A549 (cell line): ENCODE measurements at regions not wholly inside any gene's neighbourhood (a gene's known extent, or its start where the extent isn't known, plus 50 kb on each side); places are given as distances from the start of the nearest gene placed in this dataset.

Experiments used
- ATAC-seq, 2 experiments: fragments of 200-7000 bp in 1 of 2; fragments of >200 bp in 1 of 2; cut with Nextera tagmentation in 1 of 2; cut with Tn5 transposase in 1 of 2; 3 replicates each; pipeline versions ENCODE4 v1.8.0 to v1.9.1; 2018 to 2020; ENCODE audit warnings: mild to moderate bottlenecking in 1 of 2, moderate library complexity in 1 of 2
- CTCF ChIA-PET: fragments of 300-600 bp; sonication (Branson Sonifier 250); formaldehyde crosslinking; extraction: SDS; loops from one replicate; lab custom pipeline; 2021; ENCODE audit warnings: antibody characterized with exemption, inconsistent platforms; lab: Yijun Ruan, JAX
- POLR2A ChIA-PET: fragments of 350-600 bp; formaldehyde crosslinking; extraction: SDS; loops from one replicate; lab custom pipeline; 2021; ENCODE audit warnings: antibody characterized with exemption, inconsistent platforms; lab: Yijun Ruan, JAX
- DNase-seq, 2 experiments: peaks; one replicate each; pipeline versions ENCODE4 v3.0.0 to v3.0.0-alpha.2; 2011 to 2016; ENCODE audit warnings: low read depth in 1 of 2, low spot score in 1 of 2
- FAIRE-seq: peaks from 2 replicates; lab custom pipeline; 2011; peaks lifted over from hg19 to GRCh38; lab: Jason Lieb, UNC
- H3K27ac ChIP-seq, 2 experiments: fragments of >200 bp; sonication (Bioruptor Twin); formaldehyde crosslinking; 3 replicates each; pipeline ENCODE4 v1.5.1; 2016 to 2017
- H3K4me1 ChIP-seq: fragments of >200 bp; sonication (Bioruptor Twin); formaldehyde crosslinking; 3 replicates; pipeline ENCODE4 v1.6.1; 2016
- H3K4me2 ChIP-seq: fragments of >200 bp; sonication (Bioruptor Twin); formaldehyde crosslinking; 3 replicates; pipeline ENCODE4 v1.6.1; 2016
- H3K4me3 ChIP-seq: fragments of >200 bp; sonication (Bioruptor Twin); formaldehyde crosslinking; 3 replicates; pipeline ENCODE4 v1.5.1; 2016
- H3K9me3 ChIP-seq: fragments of >200 bp; sonication (Bioruptor Twin); formaldehyde crosslinking; 3 replicates; pipeline ENCODE4 v1.6.1; 2016
- CBX2 ChIP-seq: fragments of 200-600 bp; sonication (generic); IDR thresholded peaks from 2 replicates; pipeline ENCODE4 v1.6.1; 2016; ENCODE audit warnings: low read depth, mild to moderate bottlenecking, borderline replicate concordance
- EHMT2 ChIP-seq: fragments of 200-600 bp; sonication (generic); IDR thresholded peaks from 2 replicates; pipeline ENCODE4 v1.6.1; 2016; ENCODE audit warnings: antibody characterized with exemption, low read depth, mild to moderate bottlenecking, moderate library complexity
- EP300 ChIP-seq, 2 experiments: fragments of >200 bp; sonication (Bioruptor Twin); formaldehyde crosslinking; IDR thresholded peaks; 2 replicates in 1 of 2; 3 replicates in 1 of 2; pipeline ENCODE4 v1.6.1; 2016 to 2017
- FOSB ChIP-seq: fragments of 250-450 bp; sonication (Bioruptor Pico); IDR thresholded peaks from 2 replicates; pipeline ENCODE4 v1.5.0; 2020; ENCODE audit warnings: mild to moderate bottlenecking, moderate library complexity
- FOXS1 ChIP-seq: fragments of 250-450 bp; sonication (Bioruptor Pico); IDR thresholded peaks from 2 replicates; pipeline ENCODE4 v1.5.0; 2020; ENCODE audit warnings: mild to moderate bottlenecking, moderate library complexity
- HDAC2 ChIP-seq: fragments of 200-600 bp; sonication (generic); IDR thresholded peaks from 2 replicates; pipeline ENCODE4 v1.6.1; 2016
- HEYL ChIP-seq: fragments of 250-450 bp; sonication (Bioruptor Pico); IDR thresholded peaks from 2 replicates; pipeline ENCODE4 v1.8.0; 2021; ENCODE audit warnings: mild to moderate bottlenecking, moderate library complexity
- HOXA7 ChIP-seq: fragments of 250-450 bp; sonication (Bioruptor Pico); IDR thresholded peaks from 2 replicates; pipeline ENCODE4 v1.5.0; 2020; ENCODE audit warnings: mild to moderate bottlenecking, moderate library complexity
- HOXB5 ChIP-seq: fragments of 250-450 bp; sonication (Bioruptor Pico); IDR thresholded peaks from 2 replicates; pipeline ENCODE4 v1.5.0; 2020; ENCODE audit warnings: mild to moderate bottlenecking, moderate library complexity
- JUNB ChIP-seq: fragments of >200 bp; sonication (Bioruptor Twin); formaldehyde crosslinking; IDR thresholded peaks from 2 replicates; pipeline ENCODE4 v1.6.1; 2016
- MAZ ChIP-seq: fragments of 150-350 bp; IDR thresholded peaks from 2 replicates; pipeline ENCODE4 v1.6.1; 2014; ENCODE audit warnings: antibody characterized with exemption, low read depth, low read length, borderline replicate concordance
- MYC ChIP-seq: IDR thresholded peaks from 2 replicates; pipeline ENCODE4 v1.6.1; 2012; ENCODE audit warnings: mild to moderate bottlenecking, inconsistent platforms, low read length, improper control_type of control experiment, borderline replicate concordance
- RCOR1 ChIP-seq: fragments of 150-350 bp; IDR thresholded peaks from 2 replicates; pipeline ENCODE4 v1.6.1; 2014; ENCODE audit warnings: antibody characterized with exemption, low read length, low read depth
- RFX5 ChIP-seq: fragments of 450-650 bp; IDR thresholded peaks from 2 replicates; pipeline ENCODE4 v1.7.1; 2014; ENCODE audit warnings: antibody characterized with exemption, mild to moderate bottlenecking, moderate library complexity
- ZC3H11A ChIP-seq: fragments of 450-650 bp; IDR thresholded peaks from 2 replicates; pipeline ENCODE4 v1.6.1; 2014; ENCODE audit warnings: antibody characterized with exemption, mild to moderate bottlenecking
- ZFP36 ChIP-seq: fragments of 450-650 bp; IDR thresholded peaks from 2 replicates; pipeline ENCODE4 v1.6.1; 2014; ENCODE audit warnings: borderline replicate concordance; ENCODE audit not compliant: partially characterized antibody
- WGBS: methylation state at CpG from one replicate; pipeline ENCODE4 v1.1.6; 2017; ENCODE audit errors: missing lambda C conversion rate; 5-methylcytosine and 5-hydroxymethylcytosine counted together
- TF ChIP-seq, protein P1 (sequence below): fragments of 150-350 bp; IDR thresholded peaks from 2 replicates; pipeline ENCODE4 v1.6.1; 2014; ENCODE audit warnings: low read depth, mild to moderate bottlenecking, low read length
- TF ChIP-seq, protein P2 (sequence below): fragments of 250-450 bp; sonication (Bioruptor Pico); IDR thresholded peaks from 2 replicates; pipeline ENCODE4 v1.5.0; 2020; ENCODE audit warnings: low read depth, mild to moderate bottlenecking, moderate library complexity
- TF ChIP-seq, protein P3 (sequence below): fragments of 200-600 bp; sonication (generic); IDR thresholded peaks from 2 replicates; pipeline ENCODE4 v1.6.1; 2016; ENCODE audit warnings: antibody characterized with exemption, mild to moderate bottlenecking, moderate library complexity

DNA sequence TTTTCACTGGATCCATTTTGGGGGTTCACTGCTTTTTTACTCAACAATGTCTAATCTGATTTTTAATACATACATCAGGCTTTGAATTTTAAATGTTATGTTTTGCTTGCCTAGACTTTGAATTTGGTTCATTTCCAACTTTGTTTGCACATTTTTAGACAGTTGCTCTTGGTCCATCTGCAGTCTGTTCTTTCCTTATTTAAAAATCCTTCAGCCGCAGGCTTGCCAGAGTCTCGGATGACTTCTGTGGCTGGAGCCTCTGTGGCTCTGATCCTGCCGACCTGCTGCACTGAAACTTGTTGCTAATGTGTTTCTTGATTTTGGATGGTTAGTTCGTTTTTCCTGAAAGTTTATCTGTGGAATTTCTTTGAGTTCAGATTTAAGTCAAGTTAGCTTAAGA, 172.0 kb upstream of the ALKAL2 start:
- POLR2A ChIA-PET, result no interaction called here
- ATAC-seq, result no peak
- no peak for TF ChIP-seq FOXS1 (CRISPR knock-in tag)
- no peak for TF ChIP-seq JUNB
- TF ChIP-seq ZC3H11A, result no peak
- TF ChIP-seq MYC, result no peak
- TF ChIP-seq, protein P1, sequence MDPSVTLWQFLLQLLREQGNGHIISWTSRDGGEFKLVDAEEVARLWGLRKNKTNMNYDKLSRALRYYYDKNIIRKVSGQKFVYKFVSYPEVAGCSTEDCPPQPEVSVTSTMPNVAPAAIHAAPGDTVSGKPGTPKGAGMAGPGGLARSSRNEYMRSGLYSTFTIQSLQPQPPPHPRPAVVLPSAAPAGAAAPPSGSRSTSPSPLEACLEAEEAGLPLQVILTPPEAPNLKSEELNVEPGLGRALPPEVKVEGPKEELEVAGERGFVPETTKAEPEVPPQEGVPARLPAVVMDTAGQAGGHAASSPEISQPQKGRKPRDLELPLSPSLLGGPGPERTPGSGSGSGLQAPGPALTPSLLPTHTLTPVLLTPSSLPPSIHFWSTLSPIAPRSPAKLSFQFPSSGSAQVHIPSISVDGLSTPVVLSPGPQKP, result no peak
- no peak for TF ChIP-seq FOSB
- no peak for TF ChIP-seq HOXA7 (CRISPR knock-in tag)
- TF ChIP-seq, all 56 proteins: peak for 0
- FAIRE-seq (no peak), DNase-seq (no peak)
- Histone ChIP-seq H3K9me3 (no peaks in the 10 kb centered on the region; the same call in 2 of the 3 replicates), H3K4me1 (no peaks in the 10 kb centered on the region), H3K27ac (no peak overlapping the region), H3K4me3 (no peak overlapping the region), H3K4me2 (no peak overlapping the region)
- 18% methylated on average over 4 of the region's 4 CpGs for WGBS
- CTCF ChIA-PET, result no interaction called here

DNA sequence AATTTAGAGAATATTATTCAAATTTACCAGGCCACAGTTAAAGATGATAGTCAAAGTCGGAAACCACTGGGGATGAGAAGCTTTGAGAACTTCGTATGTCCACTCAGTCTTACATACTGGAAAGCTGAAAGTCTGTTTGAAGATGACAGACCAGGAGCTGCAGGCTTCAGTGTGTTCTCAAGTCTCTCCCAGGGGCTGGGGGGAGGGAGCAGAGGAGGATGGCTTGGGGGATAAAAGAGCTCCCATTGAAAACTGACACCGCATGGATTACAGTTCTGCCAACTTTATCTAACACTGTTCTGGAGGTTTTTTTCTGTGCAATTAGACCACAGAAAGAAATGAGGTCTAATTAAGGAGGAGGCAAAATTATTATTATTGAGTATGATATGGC, 170.5 kb upstream of the ALKAL2 start:
- H3K4me1 ChIP-seq, result no peaks in the 10 kb centered on the region
- no peak overlapping the region for H3K4me3 ChIP-seq
- no peak overlapping the region for H3K27ac ChIP-seq
- FAIRE-seq (no peak), DNase-seq (no peak)
- WGBS, result 39% methylated on average over 3 of the region's 3 CpGs
- TF ChIP-seq HEYL (CRISPR knock-in tag) (no peak), ZFP36 (no peak), MAZ (no peak), CBX2 (no peak), RCOR1 (no peak), RFX5 (no peak), HDAC2 (no peak), EP300 (IDR thresholded peaks at IDR 0.05) (no peak), HOXB5 (CRISPR knock-in tag) (no peak), EHMT2 (no peak), HOXA7 (CRISPR knock-in tag) (no peak)
- TF ChIP-seq, protein P2, sequence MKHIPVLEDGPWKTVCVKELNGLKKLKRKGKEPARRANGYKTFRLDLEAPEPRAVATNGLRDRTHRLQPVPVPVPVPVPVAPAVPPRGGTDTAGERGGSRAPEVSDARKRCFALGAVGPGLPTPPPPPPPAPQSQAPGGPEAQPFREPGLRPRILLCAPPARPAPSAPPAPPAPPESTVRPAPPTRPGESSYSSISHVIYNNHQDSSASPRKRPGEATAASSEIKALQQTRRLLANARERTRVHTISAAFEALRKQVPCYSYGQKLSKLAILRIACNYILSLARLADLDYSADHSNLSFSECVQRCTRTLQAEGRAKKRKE (CRISPR knock-in tag), result no peak
- TF ChIP-seq, protein P3, sequence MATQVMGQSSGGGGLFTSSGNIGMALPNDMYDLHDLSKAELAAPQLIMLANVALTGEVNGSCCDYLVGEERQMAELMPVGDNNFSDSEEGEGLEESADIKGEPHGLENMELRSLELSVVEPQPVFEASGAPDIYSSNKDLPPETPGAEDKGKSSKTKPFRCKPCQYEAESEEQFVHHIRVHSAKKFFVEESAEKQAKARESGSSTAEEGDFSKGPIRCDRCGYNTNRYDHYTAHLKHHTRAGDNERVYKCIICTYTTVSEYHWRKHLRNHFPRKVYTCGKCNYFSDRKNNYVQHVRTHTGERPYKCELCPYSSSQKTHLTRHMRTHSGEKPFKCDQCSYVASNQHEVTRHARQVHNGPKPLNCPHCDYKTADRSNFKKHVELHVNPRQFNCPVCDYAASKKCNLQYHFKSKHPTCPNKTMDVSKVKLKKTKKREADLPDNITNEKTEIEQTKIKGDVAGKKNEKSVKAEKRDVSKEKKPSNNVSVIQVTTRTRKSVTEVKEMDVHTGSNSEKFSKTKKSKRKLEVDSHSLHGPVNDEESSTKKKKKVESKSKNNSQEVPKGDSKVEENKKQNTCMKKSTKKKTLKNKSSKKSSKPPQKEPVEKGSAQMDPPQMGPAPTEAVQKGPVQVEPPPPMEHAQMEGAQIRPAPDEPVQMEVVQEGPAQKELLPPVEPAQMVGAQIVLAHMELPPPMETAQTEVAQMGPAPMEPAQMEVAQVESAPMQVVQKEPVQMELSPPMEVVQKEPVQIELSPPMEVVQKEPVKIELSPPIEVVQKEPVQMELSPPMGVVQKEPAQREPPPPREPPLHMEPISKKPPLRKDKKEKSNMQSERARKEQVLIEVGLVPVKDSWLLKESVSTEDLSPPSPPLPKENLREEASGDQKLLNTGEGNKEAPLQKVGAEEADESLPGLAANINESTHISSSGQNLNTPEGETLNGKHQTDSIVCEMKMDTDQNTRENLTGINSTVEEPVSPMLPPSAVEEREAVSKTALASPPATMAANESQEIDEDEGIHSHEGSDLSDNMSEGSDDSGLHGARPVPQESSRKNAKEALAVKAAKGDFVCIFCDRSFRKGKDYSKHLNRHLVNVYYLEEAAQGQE, result no peak
- TF ChIP-seq, protein P1, result no peak
- TF ChIP-seq, all 56 proteins: peak for 0
- Histone ChIP-seq H3K4me2 (no peak overlapping the region), H3K9me3 (no peaks in the 10 kb centered on the region)
- CTCF ChIA-PET, result no interaction called here
- no peak for ATAC-seq
- POLR2A ChIA-PET, result no interaction called here
